ENCODE measurements at regions not wholly inside any gene's neighbourhood (a gene's known extent, or its start where the extent isn't known, plus 50 kb on each side); places are given as distances from the start of the nearest gene placed in this dataset.

- Histone ChIP-seq H3K27me3 (ENCODE audit: low read depth, low read length) (no peaks in the 10 kb centered on the region), H3K27ac (ENCODE audit: low read length) (peak overlapping the region; percentile 2), H3K4me1 (ENCODE audit: control insufficient read depth in 1 of 2, insufficient read depth in 2 of 2, low read length in 2 of 2) (no peaks in the 10 kb centered on the region)
Measured at GRCh38 chr13:21986602-21987001, 315.7 kb downstream of the FGF9 start.

DNA sequence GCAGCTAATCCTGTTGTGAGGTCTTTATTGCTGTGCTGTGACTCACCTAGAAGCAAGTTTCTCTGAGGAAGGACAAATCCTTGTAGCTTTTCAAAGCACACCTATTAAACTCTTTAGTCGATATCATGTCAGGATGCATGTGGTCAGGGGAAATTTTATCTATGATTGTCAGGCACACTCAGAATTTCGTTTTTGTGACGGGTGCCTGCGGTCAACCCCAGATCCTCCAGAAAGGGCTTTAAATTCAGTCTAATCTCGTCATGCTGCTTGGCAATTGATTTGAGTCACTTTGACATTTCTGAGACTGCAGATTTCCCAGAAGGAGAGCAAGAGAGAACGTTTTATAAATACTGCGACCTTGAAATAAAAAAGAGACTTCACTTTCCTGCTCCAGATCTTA, 316.9 kb downstream of the FGF9 start:
- H3K27me3 ChIP-seq (ENCODE audit: low read depth, low read length) = no peaks in the 10 kb centered on the region
- no peaks in the 10 kb centered on the region for H3K4me1 ChIP-seq (ENCODE audit: control insufficient read depth in 1 of 2, insufficient read depth in 2 of 2, low read length in 2 of 2)
- no peak overlapping the region for H3K27ac ChIP-seq (ENCODE audit: low read length)
- H3K9me3 ChIP-seq (ENCODE audit: control insufficient read depth in 1 of 2, low read length in 2 of 2) = no peaks in the 10 kb centered on the region
- H3K36me3 ChIP-seq (ENCODE audit: control insufficient read depth in 1 of 2, insufficient read depth in 2 of 2, low read length in 2 of 2) = no peaks in the 10 kb centered on the region
- H3K4me3 ChIP-seq (ENCODE audit: low read depth in 1 of 2, low read length in 2 of 2) = no peak overlapping the region

More at GRCh38 chr13:21986602-21987001, 315.7 kb downstream of the FGF9 start:
- no peaks in the 10 kb centered on the region for H3K36me3 ChIP-seq (ENCODE audit: control insufficient read depth in 1 of 2, insufficient read depth in 2 of 2, low read length in 2 of 2)
- H3K9me3 ChIP-seq (ENCODE audit: control insufficient read depth in 1 of 2, low read length in 2 of 2) = no peaks in the 10 kb centered on the region
- no peak overlapping the region for H3K4me3 ChIP-seq (ENCODE audit: low read depth in 1 of 2, low read length in 2 of 2)

DNA sequence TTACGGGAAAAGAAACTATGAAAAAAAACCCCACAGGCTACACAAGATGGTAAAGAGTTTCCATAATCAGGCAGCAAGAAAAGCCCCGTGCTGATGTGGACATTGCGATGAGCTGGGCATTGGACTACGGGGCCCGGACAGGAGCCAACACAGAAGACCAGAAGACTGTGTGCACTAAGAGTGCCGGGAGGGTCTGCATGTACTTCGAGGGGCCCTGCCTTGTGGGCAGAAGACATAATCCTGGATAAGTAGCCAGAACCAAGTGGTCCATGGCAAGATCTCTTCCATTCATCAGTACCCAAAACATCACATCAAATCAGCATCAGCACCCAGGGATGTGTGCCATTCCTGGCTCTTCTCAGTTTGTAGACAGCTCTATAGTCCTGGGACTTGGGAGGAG, 317.8 kb downstream of the FGF9 start:
- Histone ChIP-seq H3K4me1 (ENCODE audit: control insufficient read depth in 1 of 2, insufficient read depth in 2 of 2, low read length in 2 of 2) (no peaks in the 10 kb centered on the region), H3K27ac (ENCODE audit: low read length) (no peak overlapping the region)

DNA sequence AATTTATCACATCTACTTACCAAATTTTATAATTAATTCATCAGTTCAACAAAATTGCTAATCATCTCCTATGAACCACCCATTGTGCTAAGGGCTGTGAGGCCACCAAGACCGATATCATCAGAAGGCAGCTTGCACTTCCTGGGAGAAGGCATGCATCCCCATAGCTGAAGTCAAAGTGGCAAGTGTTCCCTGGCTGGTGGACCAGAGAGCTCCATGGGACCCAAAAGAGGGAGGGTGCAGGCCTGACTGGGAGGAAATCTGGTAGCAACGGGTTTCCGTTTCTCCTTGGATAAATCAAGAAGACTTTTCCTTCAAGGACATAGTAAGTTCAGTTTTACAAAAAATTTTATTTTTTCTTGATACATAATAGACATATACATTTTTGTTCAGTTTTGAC, 325.2 kb downstream of the FGF9 start:
- Histone ChIP-seq H3K27me3 (ENCODE audit: low read depth, low read length) (no peaks in the 10 kb centered on the region), H3K4me1 (ENCODE audit: control insufficient read depth in 1 of 2, insufficient read depth in 2 of 2, low read length in 2 of 2) (no peaks in the 10 kb centered on the region), H3K27ac (ENCODE audit: low read length) (no peak overlapping the region), H3K4me3 (ENCODE audit: low read depth in 1 of 2, low read length in 2 of 2) (no peak overlapping the region), H3K36me3 (ENCODE audit: control insufficient read depth in 1 of 2, insufficient read depth in 2 of 2, low read length in 2 of 2) (no peaks in the 10 kb centered on the region), H3K9me3 (ENCODE audit: control insufficient read depth in 1 of 2, low read length in 2 of 2) (no peaks in the 10 kb centered on the region)

More for the DNA sequence above, 317.8 kb downstream of the FGF9 start:
- Histone ChIP-seq H3K27me3 (ENCODE audit: low read depth, low read length) (no peaks in the 10 kb centered on the region), H3K36me3 (ENCODE audit: control insufficient read depth in 1 of 2, insufficient read depth in 2 of 2, low read length in 2 of 2) (no peaks in the 10 kb centered on the region), H3K9me3 (ENCODE audit: control insufficient read depth in 1 of 2, low read length in 2 of 2) (no peaks in the 10 kb centered on the region), H3K4me3 (ENCODE audit: low read depth in 1 of 2, low read length in 2 of 2) (no peak overlapping the region)

GRCh38 chr13:21997726-21998125, 326.9 kb downstream of the FGF9 start:
- Histone ChIP-seq H3K27ac (ENCODE audit: low read length) (no peak overlapping the region), H3K4me1 (ENCODE audit: control insufficient read depth in 1 of 2, insufficient read depth in 2 of 2, low read length in 2 of 2) (no peaks in the 10 kb centered on the region), H3K36me3 (ENCODE audit: control insufficient read depth in 1 of 2, insufficient read depth in 2 of 2, low read length in 2 of 2) (no peaks in the 10 kb centered on the region), H3K27me3 (ENCODE audit: low read depth, low read length) (no peaks in the 10 kb centered on the region), H3K9me3 (ENCODE audit: control insufficient read depth in 1 of 2, low read length in 2 of 2) (no peaks in the 10 kb centered on the region), H3K4me3 (ENCODE audit: low read depth in 1 of 2, low read length in 2 of 2) (no peak overlapping the region)

- Histone ChIP-seq H3K27me3 (ENCODE audit: low read depth, low read length) (no peaks in the 10 kb centered on the region), H3K27ac (ENCODE audit: low read length) (no peak overlapping the region), H3K4me1 (ENCODE audit: control insufficient read depth in 1 of 2, insufficient read depth in 2 of 2, low read length in 2 of 2) (no peaks in the 10 kb centered on the region), H3K4me3 (ENCODE audit: low read depth in 1 of 2, low read length in 2 of 2) (no peak overlapping the region), H3K36me3 (ENCODE audit: control insufficient read depth in 1 of 2, insufficient read depth in 2 of 2, low read length in 2 of 2) (no peaks in the 10 kb centered on the region), H3K9me3 (ENCODE audit: control insufficient read depth in 1 of 2, low read length in 2 of 2) (no peaks in the 10 kb centered on the region)
Measured at GRCh38 chr13:21998279-21998990, 327.6 kb downstream of the FGF9 start.

GRCh38 chr13:21999666-22000065, 328.8 kb downstream of the FGF9 start:
- no peaks in the 10 kb centered on the region for H3K4me1 ChIP-seq (ENCODE audit: control insufficient read depth in 1 of 2, insufficient read depth in 2 of 2, low read length in 2 of 2)
- H3K9me3 ChIP-seq (ENCODE audit: control insufficient read depth in 1 of 2, low read length in 2 of 2) = no peaks in the 10 kb centered on the region
- no peaks in the 10 kb centered on the region for H3K27me3 ChIP-seq (ENCODE audit: low read depth, low read length)
- no peaks in the 10 kb centered on the region for H3K36me3 ChIP-seq (ENCODE audit: control insufficient read depth in 1 of 2, insufficient read depth in 2 of 2, low read length in 2 of 2)
- H3K27ac ChIP-seq (ENCODE audit: low read length) = no peak overlapping the region
- H3K4me3 ChIP-seq (ENCODE audit: low read depth in 1 of 2, low read length in 2 of 2) = no peak overlapping the region

- Histone ChIP-seq H3K27me3 (ENCODE audit: low read depth, low read length) (no peaks in the 10 kb centered on the region), H3K9me3 (ENCODE audit: control insufficient read depth in 1 of 2, low read length in 2 of 2) (no peaks in the 10 kb centered on the region), H3K4me3 (ENCODE audit: low read depth in 1 of 2, low read length in 2 of 2) (no peak overlapping the region), H3K36me3 (ENCODE audit: control insufficient read depth in 1 of 2, insufficient read depth in 2 of 2, low read length in 2 of 2) (no peaks in the 10 kb centered on the region), H3K27ac (ENCODE audit: low read length) (no peak overlapping the region), H3K4me1 (ENCODE audit: control insufficient read depth in 1 of 2, insufficient read depth in 2 of 2, low read length in 2 of 2) (no peaks in the 10 kb centered on the region)
Measured at GRCh38 chr13:22000191-22000590, 329.3 kb downstream of the FGF9 start.

GRCh38 chr13:22001336-22001735, 330.5 kb downstream of the FGF9 start:
- no peak overlapping the region for H3K4me3 ChIP-seq (ENCODE audit: low read depth in 1 of 2, low read length in 2 of 2)
- H3K9me3 ChIP-seq (ENCODE audit: control insufficient read depth in 1 of 2, low read length in 2 of 2) = no peaks in the 10 kb centered on the region
- no peaks in the 10 kb centered on the region for H3K27me3 ChIP-seq (ENCODE audit: low read depth, low read length)
- no peaks in the 10 kb centered on the region for H3K36me3 ChIP-seq (ENCODE audit: control insufficient read depth in 1 of 2, insufficient read depth in 2 of 2, low read length in 2 of 2)
- H3K4me1 ChIP-seq (ENCODE audit: control insufficient read depth in 1 of 2, insufficient read depth in 2 of 2, low read length in 2 of 2) = no peaks in the 10 kb centered on the region
- H3K27ac ChIP-seq (ENCODE audit: low read length) = no peak overlapping the region

GRCh38 chr13:22002893-22003292, 332.0 kb downstream of the FGF9 start:
- Histone ChIP-seq H3K9me3 (ENCODE audit: control insufficient read depth in 1 of 2, low read length in 2 of 2) (no peaks in the 10 kb centered on the region), H3K27me3 (ENCODE audit: low read depth, low read length) (no peaks in the 10 kb centered on the region), H3K36me3 (ENCODE audit: control insufficient read depth in 1 of 2, insufficient read depth in 2 of 2, low read length in 2 of 2) (no peaks in the 10 kb centered on the region), H3K4me1 (ENCODE audit: control insufficient read depth in 1 of 2, insufficient read depth in 2 of 2, low read length in 2 of 2) (no peaks in the 10 kb centered on the region), H3K27ac (ENCODE audit: low read length) (no peak overlapping the region), H3K4me3 (ENCODE audit: low read depth in 1 of 2, low read length in 2 of 2) (no peak overlapping the region)

DNA sequence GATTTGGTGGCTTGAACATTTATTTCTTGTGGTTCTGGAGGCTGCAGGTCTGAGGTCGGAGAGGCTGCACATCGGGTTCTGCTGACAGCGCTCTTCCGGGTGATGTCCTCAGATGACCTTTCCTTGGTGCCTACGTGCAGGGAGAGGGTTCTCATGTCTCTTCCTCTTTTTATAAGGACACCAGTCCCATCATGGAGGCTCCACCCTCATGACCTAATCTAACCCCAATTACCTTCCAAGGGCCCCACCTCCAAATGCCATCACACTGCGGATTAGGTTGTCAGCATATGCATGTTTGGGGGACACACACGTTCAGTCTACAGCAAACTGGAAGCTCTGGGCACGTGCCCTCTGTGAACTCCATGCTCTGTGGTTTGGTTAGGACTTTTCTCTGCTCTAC, 338.6 kb downstream of the FGF9 start:
- Histone ChIP-seq H3K4me1 (ENCODE audit: control insufficient read depth in 1 of 2, insufficient read depth in 2 of 2, low read length in 2 of 2) (no peaks in the 10 kb centered on the region), H3K27me3 (ENCODE audit: low read depth, low read length) (no peaks in the 10 kb centered on the region), H3K4me3 (ENCODE audit: low read depth in 1 of 2, low read length in 2 of 2) (no peak overlapping the region), H3K36me3 (ENCODE audit: control insufficient read depth in 1 of 2, insufficient read depth in 2 of 2, low read length in 2 of 2) (no peaks in the 10 kb centered on the region), H3K9me3 (ENCODE audit: control insufficient read depth in 1 of 2, low read length in 2 of 2) (no peaks in the 10 kb centered on the region), H3K27ac (ENCODE audit: low read length) (no peak overlapping the region)

DNA sequence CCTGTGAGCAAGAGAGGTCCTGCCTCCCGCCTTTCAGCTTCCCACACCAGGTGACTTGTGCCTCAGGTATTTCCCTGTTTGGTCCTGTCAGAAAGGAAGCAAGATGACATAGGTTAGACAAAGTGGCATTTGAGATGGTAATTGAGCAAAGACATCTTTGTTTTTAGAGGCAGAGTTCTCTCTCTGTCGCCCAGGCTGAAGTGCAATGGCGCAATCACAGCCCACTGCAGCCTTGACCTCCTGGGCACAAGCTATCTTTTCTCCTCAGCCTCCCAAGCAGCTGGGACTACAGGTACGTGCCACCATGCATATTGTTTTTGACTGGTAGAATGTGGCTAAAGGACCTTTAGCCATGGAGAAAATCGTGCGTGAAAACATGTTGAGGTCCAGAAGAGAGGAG, 339.1 kb downstream of the FGF9 start:
- H3K27me3 ChIP-seq (ENCODE audit: low read depth, low read length) = no peaks in the 10 kb centered on the region
- H3K27ac ChIP-seq (ENCODE audit: low read length) = no peak overlapping the region
- no peaks in the 10 kb centered on the region for H3K36me3 ChIP-seq (ENCODE audit: control insufficient read depth in 1 of 2, insufficient read depth in 2 of 2, low read length in 2 of 2)
- no peak overlapping the region for H3K4me3 ChIP-seq (ENCODE audit: low read depth in 1 of 2, low read length in 2 of 2)
- H3K4me1 ChIP-seq (ENCODE audit: control insufficient read depth in 1 of 2, insufficient read depth in 2 of 2, low read length in 2 of 2) = no peaks in the 10 kb centered on the region
- no peaks in the 10 kb centered on the region for H3K9me3 ChIP-seq (ENCODE audit: control insufficient read depth in 1 of 2, low read length in 2 of 2)
